ENCODE measurements at regions not wholly inside any gene's neighbourhood (a gene's known extent, or its start where the extent isn't known, plus 50 kb on each side); places are given as distances from the start of the nearest gene placed in this dataset.

DNA sequence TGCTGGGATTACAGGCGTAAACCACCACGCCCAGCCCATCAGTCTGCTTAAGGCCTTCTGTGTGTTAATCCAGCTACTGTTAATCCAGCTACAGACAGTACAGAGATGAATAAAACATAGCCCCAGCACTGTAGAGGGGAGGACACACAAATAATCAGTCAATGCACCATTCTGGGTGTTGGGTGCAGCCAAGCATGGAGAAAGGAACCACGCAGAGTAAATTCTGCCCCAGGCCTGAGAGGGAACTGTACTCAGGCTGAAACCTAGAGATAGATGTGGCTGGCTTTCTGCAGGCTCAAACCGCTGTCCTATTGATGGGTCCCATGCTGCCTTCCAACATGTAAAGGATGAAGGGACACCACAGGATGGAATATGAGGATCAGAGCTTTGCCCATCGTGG, 136.8 kb upstream of the IGSF21 start:
- no peak for DNase-seq

DNA sequence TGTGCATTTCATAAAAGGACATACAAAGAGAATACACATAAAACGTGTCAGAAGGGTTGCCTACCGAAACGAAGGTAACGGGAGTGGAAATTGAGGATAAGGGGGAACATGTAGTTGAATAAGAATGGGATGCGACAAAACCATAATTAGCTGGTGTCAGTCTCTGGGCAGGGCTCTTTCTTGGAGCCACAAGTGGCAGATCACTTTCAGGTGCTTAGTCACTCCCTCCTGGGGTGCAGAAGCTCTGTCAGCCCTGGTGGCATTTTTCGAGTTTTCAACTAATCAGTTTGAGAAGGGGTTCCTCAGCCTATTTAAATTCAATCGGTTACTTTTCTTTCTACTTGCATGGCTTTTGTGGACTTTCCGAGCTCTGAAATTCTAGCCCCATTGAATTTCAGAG, 133.9 kb upstream of the IGSF21 start:
- no peak for DNase-seq

DNA sequence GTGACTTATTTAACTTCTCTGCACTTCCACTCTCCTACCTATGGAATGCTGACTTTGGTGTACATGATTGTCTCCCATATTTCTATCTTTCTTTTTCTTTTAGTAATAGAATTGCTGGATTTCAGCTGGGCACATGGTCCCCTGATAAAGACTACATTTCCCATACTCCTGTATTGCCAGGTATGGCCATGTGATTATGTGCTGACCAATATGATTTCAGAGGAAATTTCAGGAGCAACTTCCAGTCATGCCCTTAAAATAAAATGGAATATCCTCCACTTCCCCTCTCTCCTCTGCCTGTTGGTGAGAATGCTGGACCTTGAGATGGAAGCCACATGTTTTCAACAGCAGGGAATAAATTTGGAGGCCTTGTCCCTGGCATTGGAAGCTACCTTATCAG, 130.7 kb upstream of the IGSF21 start:
- no peak for DNase-seq

DNA sequence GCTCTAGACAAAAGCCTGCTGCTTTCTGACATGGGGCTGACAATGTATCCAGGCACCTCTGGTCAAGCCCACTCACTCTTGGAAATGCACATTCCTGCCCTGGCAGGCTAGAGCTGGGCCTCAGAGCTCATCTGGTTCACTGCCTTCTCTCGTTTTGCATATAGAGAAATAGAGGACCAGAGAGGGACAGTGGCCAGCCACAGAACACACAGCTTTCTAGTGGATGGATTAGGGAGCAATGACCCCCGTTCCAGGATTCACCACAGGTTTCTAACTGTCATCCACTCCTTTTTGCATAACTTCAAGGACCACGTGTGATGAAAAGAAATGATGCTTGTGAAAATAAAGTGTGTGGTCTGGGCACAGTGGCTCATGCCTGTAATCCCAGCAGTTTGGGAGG, 129.6 kb upstream of the IGSF21 start:
- DNase-seq = no peak

DNA sequence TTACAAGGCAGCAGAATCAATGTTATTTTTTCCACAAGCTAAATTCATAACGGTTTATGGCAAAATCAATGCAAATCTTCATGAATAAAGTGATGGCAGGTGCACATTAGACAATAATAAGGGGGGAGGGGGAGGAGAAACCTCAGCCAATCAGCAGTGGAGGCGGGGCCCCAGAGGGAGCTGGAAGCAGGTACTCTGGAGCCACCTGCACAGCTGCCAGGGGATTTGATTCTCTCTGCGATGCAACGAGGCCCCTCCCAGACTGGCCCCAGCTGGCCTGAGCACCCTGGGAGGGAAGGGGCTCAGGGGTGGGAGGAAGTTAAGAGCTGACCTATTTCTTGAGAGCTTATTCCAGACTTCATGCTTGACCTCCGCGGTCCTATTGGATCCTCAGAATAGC, 127.8 kb upstream of the IGSF21 start:
- no peak for DNase-seq

DNA sequence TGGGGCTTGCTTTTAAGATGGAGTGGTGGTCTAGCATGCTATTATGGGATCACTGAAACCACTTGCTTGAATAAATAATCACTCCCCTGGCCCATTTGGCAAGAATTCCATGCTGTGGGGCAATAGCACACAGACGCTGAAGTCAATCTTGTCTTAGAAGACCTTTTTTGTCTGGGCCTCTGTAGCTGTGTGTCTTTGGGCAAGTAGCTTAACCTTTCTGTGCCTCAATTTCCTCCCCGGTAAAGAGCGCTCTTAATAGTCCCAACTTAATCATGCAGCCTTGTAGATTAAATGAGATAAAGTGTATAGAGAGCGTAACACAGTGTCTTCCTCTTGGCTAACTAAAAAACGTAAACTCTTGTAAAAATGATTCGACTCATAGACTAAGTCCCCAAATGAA, 125.4 kb upstream of the IGSF21 start:
- no peak for DNase-seq

DNA sequence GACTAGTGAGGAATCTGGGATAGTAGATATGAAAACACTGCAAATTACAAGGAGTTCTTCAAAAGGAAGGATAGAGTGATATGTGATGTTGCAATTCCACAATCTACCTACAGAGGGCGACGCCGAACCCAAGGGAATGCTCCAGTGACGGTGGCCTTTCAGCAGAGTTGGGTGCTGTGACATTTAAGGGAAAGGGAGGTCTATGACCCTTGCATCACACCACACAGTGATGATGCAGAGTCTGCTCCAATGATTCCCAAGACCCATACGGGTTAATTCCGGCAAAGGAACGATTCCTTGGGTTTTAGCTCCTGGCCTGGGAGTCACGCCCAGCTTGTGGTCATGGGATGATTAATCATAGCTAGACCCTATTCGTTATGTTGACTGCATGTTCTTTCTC, 123.0 kb upstream of the IGSF21 start:
- no peak for DNase-seq

DNA sequence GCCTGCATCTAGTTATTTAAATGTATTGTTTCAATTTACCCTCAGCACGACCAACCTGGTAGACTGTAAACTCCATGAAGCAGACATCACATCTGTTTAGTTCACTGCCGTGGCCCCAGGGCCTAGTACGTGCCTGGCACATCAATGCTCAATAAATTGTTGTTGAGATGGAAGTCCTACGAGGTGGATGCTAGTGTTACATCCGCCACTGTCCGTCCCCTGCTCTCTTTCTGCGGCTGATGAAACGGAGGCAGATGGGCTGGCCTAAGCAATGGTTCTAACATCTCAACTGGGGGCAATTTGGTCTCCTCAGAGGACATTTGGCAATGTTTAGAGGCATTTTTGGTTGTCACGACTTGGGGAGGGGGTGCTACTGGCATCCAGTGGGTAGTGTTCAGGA, 121.4 kb upstream of the IGSF21 start:
- DNase-seq = no peak

DNA sequence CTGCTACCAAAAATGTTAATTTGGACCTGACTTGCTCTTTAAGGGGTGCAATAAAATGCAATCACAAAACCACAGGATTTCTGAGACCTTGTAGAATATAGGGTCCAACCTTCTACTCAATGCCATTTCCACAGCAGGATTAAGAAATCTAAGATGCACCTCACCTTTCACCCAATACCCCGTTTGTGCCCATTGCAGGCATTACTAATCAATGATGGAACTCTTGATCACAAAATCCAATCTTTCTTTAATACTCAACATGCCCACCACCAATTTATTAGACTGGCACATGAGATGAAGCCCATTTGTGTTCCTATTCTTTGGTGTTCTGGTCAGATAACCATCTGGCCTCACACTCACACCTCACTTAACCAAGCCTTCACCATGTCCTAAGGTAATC, 117.2 kb upstream of the IGSF21 start:
- no peak for DNase-seq

DNA sequence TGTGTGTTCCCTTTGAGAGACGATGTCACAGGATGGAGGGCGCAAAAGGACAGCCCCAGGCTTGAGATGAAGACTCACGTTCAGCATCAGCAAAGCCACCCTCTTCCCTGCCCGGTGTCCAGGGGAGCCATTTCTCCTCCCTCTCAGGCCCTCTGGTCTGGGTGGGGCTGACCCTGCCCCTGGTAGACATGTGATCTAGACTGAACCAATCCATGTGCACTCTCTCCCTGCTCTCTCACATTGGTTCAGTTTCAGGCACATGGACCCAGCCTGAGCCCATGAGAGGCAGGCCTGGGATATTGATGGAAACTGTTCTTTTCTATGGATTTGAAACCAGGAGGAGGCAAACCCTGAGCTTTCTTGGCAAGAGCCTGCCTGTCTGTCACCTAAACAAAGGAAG, 115.6 kb upstream of the IGSF21 start:
- no peak for DNase-seq

DNA sequence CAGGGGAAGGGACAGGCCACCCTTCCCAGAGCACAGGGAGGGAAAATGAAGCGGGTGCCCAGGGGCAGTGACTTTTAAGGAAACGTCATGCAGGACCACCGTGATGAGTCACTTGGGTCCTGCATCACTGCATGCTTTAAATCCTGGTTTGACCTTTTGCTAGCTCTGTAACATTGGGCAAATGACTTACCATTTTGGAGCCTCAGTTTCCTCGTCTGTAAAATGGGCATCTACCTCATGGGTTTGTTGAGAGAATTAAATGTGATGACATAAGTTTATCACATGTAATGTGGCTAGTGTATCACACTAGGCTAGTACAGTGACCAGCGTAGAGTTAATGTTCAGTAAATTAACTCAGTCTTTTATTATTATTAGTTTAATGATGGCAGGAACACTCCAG, 114.8 kb upstream of the IGSF21 start:
- no peak for DNase-seq

DNA sequence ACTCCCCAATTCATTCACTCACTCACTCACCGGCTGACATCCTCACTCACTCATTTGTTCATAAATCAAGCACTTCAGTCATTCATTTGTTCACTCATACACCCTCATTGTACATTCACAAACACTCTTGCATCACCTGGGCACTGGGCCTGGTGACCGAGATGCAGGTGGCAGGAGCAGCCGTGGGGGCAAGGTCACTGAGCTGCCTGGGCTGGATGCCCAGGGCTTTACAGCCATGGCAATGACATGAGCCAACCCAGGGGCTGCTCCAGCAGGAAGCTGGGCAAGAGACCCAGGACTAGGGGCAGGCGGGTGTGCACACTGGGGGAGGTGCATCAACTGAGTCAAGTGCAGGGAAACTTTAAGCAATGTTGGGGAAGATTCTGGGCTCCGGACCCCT, 113.6 kb upstream of the IGSF21 start:
- no peak for DNase-seq

DNA sequence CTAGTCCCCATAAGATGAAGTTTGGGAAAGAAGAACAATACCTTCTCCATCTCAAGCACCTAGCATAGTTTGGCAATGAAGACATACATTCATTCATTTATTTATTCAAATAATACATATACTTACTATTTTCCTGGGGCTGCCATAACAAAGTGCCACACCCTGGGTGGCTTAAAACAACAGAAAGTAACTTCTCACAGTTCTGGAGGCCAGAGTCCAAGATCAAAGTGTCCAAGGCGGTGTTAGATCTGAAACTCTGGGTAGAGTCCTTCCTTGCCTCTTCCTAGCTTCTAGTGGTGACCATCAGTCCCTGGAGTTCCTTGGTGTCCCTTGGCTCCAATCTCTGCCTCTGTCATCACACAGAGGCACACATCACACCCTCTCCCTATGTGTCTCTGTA, 112.1 kb upstream of the IGSF21 start:
- no peak for DNase-seq

DNA sequence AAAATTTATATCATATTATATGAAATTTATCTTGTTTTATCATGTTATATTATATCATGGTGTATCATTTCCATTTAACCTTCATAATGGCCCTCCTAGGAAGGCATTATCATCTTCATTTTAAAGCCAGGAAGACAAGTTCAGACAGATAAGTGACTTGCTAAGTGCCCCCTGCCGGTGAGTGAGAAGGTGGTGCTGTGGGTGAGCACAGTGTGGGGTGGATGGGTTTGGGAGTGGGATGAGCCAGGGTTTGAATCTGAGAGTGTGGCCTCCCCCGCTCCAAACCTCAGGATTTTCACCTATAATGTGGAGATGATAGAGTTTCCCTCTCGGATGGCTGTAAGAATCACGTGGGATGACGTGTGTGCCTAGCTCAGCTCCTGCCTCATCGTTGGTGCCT, 108.7 kb upstream of the IGSF21 start:
- DNase-seq = no peak

DNA sequence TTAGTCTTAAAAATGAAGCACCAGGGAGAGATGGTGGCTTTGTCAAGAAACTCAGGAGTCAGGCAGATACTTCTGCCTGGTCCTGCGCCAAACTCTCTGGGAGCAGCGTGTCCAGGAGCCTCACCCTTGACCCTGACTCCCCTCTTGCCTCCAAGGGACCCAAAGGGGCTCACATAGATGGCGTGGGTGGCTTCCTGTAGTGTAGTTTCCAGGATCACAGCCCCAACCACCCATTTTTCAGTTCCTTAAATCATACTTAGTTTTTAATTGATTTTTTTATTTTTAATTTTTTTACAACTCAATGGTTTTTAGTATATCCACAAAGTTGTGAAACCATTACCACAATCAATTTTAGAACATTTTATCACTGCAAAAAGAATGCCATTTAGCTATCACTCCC, 107.7 kb upstream of the IGSF21 start:
- DNase-seq = no peak

DNA sequence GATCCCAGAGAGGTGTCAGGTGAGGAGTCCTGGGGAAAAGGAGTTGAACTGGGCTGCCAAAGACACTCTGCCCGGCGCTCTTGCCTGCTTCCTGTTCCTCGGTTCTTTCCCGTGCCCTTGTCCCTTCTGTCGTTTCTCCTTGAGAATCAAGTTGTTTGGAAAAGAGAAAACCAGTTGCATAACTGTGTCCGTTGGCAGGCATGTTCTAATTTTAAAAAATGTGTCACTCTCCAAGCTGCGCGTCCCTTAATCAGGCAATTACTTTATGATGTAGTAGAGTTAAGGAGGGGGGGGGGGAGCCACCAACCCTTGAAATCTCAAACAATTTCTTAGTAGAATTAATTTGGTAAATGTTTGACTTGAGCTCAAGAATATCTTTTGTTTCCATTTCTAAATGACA, 105.9 kb upstream of the IGSF21 start:
- DNase-seq = no peak

DNA sequence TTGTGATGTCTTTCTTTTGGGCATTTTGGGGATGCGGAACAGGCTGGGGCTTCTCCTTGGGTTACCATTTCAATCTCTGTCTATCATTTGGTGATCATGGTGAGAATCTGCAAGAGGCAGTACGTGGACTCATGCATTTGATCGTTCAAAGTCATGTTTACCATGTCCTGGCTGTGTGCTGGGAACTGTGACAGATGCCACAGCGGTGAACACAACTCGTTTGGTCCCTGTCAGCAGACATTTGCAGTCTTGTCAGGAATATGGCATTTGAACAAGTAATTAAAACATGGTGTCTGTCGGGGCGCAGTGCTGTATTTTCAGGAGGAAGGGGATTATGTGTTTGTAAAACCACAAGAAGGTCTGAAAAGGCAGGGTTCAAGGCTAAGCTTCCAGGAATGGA, 103.3 kb upstream of the IGSF21 start:
- DNase-seq = no peak

DNA sequence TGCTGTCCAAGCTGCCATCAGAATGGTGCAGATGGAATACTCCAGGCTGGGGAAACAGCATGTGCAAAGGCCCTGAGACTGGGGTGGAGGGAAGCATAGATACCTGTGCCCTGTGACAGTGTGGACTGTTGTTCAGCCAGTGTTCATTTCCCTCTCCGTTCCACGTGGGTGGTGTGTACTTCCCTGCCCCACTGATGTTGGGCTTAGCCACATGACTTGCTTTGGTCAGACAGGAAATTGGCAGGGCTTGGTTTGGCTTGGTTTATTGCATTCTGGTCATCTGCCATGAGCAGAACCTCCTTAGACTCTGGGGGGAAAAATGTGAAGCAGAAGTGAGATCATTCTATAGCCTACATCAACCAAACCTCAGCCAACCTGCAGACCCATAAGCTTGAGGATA, 102.4 kb upstream of the IGSF21 start:
- DNase-seq = no peak

DNA sequence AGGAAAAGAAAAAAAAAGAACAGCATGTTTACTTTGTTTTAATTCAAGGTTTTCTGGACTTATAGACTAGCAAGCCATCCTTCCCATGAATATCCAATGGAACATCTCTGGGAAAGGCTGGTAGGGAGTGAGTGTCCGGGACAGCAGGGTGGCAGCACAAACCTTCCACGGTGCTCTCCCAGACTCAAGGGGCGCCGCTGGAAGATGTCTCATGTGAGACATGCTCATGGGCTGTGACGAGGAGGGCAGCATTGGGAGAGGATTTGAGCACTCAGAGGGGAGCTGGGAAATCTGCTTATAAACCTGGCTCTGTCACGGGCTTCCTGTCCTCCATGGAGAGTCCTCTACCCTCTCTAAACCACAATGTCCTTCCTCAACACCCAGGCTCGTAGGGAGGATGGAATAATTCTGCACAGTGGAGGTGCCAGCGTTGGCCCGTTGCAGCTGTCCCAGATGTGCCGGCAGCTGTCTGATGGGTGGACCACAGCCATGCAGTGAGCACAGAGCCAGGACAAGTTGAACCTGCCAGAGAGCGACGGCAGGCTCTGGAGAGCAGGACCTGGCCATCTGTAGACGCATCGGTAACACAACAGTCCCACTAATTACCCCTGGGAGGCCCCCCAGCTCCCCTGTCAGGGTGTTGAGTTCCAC, 100.1 kb upstream of the IGSF21 start:
- no peak for DNase-seq

DNA sequence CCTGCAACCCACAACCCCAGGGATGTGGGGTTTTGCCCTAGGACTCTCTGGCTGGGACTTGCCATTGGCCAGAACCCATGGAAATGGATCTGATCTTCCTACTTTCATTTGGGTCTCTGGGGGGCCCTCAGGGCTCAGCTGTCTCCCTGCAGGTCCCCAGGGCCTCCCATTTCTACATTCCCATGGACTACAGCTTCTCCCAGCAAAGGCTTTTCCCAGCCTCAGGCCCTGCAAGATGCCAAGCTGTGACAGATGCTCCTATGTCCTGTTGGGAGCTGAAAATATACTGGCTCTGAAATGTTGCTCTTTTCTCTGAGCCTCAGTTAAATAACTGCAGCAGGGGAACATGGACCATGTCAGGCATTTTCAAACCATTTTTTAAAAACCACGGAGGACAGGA, 99.5 kb upstream of the IGSF21 start:
- DNase-seq = no peak

DNA sequence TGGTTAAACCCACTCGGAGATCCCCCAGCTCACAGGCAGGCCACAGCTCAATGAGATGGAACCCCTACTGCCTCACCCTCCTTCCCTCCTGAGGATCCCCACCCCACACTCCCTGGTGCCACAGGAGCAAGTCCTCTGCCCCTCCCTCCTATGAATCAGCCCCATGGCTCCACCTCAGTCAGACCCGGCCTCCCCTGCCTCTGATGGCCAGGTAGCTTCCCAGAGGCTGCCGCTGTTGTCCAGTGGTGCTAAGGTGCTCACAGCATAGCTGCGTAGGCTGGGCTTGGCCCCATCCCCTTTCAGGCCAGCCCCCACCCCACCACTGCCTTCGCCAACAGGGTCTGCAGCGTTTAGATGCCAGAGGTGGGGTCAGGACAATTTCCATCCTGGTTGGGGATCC, 98.5 kb upstream of the IGSF21 start:
- no peak for DNase-seq

DNA sequence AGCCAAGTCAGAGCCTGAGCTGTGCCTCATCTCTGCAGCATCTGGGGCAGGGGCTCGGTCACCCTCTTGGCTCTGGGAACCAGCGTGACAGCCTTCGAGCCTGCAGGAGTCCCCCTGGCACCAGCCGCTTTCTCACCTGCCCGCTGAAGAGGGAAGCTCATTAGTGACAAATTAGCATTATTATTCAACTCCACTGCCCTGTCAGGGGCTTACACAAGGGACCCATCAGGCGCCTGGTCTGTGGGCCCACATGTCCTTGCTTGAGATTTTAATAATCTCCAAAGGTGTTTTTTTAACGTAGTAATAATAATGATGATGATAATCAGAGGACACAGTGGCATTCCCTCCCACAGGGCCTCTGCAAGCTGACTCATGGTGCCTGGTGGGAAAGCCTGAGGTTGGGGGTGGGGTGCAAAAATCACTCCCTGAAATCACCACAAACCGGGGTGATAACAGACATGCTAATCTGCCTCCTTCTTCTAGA, 98.1 kb upstream of the IGSF21 start:
- no peak for DNase-seq

DNA sequence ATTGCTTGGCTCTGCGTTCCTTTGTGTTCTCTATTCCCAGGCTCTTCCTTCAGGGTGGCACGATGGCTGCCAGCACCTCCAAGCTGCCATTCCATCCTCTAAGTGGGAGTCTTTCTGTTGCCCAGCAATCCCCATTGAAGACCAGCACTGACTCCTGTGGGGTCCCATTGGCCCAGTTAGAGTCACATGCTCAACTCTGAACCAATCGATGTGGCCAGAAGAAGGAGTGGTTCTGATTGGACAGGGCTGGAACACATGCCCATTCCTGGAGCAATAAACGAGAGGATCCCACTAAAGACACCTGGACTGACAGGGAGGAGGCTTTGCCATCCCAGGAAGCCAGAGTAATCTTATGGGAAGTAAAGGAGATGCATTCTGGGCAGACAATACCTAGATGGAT, 97.2 kb upstream of the IGSF21 start:
- no peak for DNase-seq

DNA sequence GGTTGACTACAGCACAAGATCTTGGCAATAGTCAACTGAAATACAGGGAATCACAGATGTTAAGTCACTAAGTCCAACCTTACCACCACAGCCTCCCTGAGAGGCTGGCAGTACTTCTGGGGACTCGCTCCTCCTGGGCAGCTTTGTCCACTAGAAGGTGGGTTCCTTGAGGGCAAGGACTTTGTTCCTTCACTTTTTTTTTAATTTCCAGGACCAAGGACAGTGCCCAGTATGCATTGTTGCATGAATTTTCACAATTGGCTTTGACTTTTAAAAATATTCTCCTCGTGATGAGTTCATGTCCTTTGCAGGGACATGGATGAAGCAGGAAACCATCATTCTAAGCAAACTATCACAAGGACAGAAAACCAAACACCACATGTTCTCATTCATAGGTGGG, 96.7 kb upstream of the IGSF21 start:
- DNase-seq = no peak

DNA sequence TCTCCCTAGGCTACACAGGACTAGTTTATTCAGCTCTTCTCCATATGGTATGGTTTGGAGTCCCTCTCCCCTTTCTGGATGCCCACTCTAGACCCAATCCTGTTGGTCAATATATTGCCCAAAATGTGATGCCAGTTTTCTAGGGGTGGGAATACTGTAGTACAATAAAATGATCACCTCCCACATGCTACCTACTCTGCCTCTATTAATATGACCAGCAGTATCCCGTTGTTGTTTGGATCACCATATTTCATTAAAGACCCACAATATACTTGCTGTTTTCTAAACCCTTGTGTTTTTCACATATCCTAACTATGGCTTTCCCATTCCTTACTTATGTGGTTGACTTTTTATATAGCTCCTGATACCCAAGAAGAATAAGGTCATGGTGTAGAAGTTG, 95.9 kb upstream of the IGSF21 start:
- no peak for DNase-seq

Measured in right lung (tissue), 2 donors.